Activated T-cell treated with anti-CD3 and anti-CD28 coated beads, Interleukin-2, amount 50 U/mL, for 4 hours (primary cell): ENCODE measurements at regions not wholly inside any gene's neighbourhood (a gene's known extent, or its start where the extent isn't known, plus 50 kb on each side); places are given as distances from the start of the nearest gene placed in this dataset.

Source experiments
- ATAC-seq, 2 donors: fragments of 200-7000 bp; cut with Tn5 transposase; one replicate each; pipeline ENCODE4 v1.10.0; 2021
- DNase-seq: peaks from one replicate; pipeline ENCODE4 v3.0.0-alpha.2; 2020
- H3K27me3 Mint-ChIP-seq: one replicate; pipeline ENCODE4 v1.8.0; 2021; ENCODE audit warnings: low read depth, mixed read lengths
- H3K36me3 Mint-ChIP-seq: one replicate; pipeline ENCODE4 v1.8.0; 2022; ENCODE audit warnings: mixed read lengths; ENCODE audit not compliant: insufficient read depth
- H3K4me1 Mint-ChIP-seq: one replicate; pipeline ENCODE4 v1.8.0; 2021; ENCODE audit warnings: low read depth, mixed read lengths
- H3K4me3 Mint-ChIP-seq: one replicate; pipeline ENCODE4 v1.8.0; 2021; ENCODE audit warnings: mild to moderate bottlenecking, moderate library complexity, mixed read lengths
- H3K9me3 Mint-ChIP-seq: one replicate; pipeline ENCODE4 v1.8.0; 2021; ENCODE audit warnings: mixed read lengths

DNA sequence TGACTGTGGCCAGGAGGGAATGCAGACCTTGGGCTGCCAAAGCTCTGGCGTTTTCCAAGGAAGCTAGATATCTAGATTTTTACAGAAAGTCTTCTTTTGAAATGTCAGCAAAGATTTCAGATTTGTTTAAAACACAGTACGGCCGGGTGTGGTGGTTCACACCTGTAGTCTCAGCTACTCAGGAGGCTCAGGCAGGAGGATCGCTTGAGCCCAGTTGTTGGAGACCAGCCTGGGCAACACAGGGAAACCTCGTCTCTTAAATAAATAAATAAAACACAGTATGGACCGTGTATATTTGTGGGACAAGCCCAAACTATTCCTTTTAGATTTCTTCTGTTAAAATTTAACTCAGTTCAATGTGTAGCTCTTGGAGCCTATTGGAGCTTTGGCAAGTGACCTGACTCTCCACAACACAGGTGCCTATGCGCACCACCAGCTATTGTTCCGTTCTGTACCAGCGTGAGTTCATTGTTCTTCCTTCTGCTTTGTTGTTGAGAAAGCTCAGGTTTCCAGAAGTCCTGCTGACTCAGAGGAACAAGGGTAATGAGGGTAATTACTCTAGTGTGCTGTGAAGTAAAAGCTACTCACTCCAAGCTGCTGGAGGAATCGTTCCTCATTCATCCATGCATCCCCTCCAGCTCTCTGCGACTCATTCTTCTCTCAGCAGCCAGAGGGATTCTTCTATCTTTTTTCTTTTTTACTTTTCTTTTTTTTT is 73.1 kb upstream of the SLC6A6 start:
- no peaks in the 10 kb centered on the region for H3K27me3 Mint-ChIP-seq
- H3K4me3 Mint-ChIP-seq: no peak overlapping the region
- H3K4me1 Mint-ChIP-seq: no peaks in the 10 kb centered on the region

GRCh38 chr3:14329842-14330241 is 72.6 kb upstream of the SLC6A6 start:
- Mint-ChIP-seq H3K4me3 (no peak overlapping the region), H3K9me3 (peaks cover 5% of the 10 kb centered on the region), H3K36me3 (no peaks in the 10 kb centered on the region), H3K27me3 (no peaks in the 10 kb centered on the region), H3K4me1 (no peaks in the 10 kb centered on the region)
- ATAC-seq (no peak), DNase-seq (no peak)

More for the DNA sequence above, 73.1 kb upstream of the SLC6A6 start:
- Mint-ChIP-seq H3K9me3 (peaks cover 5% of the 10 kb centered on the region), H3K36me3 (no peaks in the 10 kb centered on the region)
- DNase-seq (no peak), ATAC-seq (no peak)

- H3K36me3 Mint-ChIP-seq: no peaks in the 10 kb centered on the region
- no peak for ATAC-seq
- DNase-seq: no peak
Observed at GRCh38 chr3:14330508-14330907, 71.9 kb upstream of the SLC6A6 start.

DNA sequence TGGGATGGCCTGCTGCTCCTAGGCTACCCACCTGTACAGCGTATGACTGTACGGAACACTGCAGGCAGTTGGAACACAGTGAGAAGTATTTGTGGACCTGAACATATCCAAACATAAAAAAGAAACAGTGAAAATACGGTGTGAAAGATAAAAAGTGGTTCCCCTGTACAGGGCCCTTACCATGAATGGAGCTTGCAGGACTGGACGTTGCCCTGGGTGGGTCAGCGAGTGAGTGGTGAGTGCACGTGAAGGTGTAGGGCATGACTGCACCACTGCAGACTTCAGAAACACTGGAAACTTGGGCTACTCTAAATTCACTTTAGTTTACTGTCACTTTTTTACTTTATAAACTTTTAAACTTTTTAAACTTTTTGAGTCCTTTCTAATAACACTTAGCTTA is 71.2 kb upstream of the SLC6A6 start:
- ATAC-seq (no peak), DNase-seq (no peak)
- H3K4me1 Mint-ChIP-seq: no peaks in the 10 kb centered on the region
- H3K4me3 Mint-ChIP-seq: no peak overlapping the region
- peaks cover 5% of the 10 kb centered on the region for H3K9me3 Mint-ChIP-seq
- H3K36me3 Mint-ChIP-seq: no peaks in the 10 kb centered on the region
- H3K27me3 Mint-ChIP-seq: no peaks in the 10 kb centered on the region

More at GRCh38 chr3:14330508-14330907, 71.9 kb upstream of the SLC6A6 start:
- Mint-ChIP-seq H3K4me1 (no peaks in the 10 kb centered on the region), H3K27me3 (no peaks in the 10 kb centered on the region), H3K4me3 (no peak overlapping the region), H3K9me3 (peaks cover 5% of the 10 kb centered on the region)

GRCh38 chr3:14332392-14332791 is 70.0 kb upstream of the SLC6A6 start:
- Mint-ChIP-seq H3K4me1 (no peaks in the 10 kb centered on the region), H3K36me3 (no peaks in the 10 kb centered on the region), H3K9me3 (peaks cover 5% of the 10 kb centered on the region), H3K4me3 (no peak overlapping the region), H3K27me3 (no peaks in the 10 kb centered on the region)
- ATAC-seq: no peak
- DNase-seq: no peak

DNA sequence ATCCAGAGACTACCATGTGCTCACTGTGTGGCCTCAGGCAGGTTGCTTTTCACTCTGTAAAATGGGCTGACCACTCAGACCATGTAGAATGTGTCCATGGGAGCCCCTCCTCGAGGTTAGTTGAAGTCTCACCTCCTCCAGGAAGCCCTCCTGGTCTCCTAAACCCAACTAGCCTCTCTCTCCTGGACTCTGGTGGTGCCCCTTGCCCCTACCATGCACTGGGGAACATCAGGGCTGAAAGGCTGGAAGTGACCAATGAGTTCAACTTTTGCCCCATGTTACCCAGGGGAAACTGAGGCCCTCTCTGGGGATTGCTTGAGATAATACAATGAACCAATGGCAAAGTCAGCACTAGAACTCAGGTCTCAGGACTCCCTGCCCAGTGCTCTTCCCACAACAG is 69.2 kb upstream of the SLC6A6 start:
- DNase-seq (no peak), ATAC-seq (no peak)
- no peaks in the 10 kb centered on the region for H3K27me3 Mint-ChIP-seq
- peaks cover 5% of the 10 kb centered on the region for H3K9me3 Mint-ChIP-seq
- no peaks in the 10 kb centered on the region for H3K4me1 Mint-ChIP-seq
- H3K36me3 Mint-ChIP-seq: no peaks in the 10 kb centered on the region
- no peak overlapping the region for H3K4me3 Mint-ChIP-seq

DNA sequence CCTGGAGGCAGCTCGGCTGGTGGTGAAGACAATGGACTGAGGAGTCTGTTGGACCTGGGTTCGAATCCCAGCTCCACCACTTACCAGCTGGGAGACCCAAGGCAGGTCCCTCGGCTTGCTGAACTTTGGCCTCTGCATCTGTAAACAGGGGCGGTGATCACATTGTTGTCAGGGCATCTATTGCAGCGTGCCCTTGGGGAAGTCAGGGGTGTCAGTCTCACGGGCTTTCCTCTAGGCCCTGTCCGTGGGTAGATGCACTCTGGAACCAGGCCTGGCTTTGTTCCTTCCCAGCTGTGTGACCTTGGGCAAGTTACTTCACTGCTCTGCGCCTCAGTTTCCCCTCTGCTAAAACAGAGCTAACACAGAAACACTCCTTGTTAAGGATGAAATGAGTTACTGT is 68.8 kb upstream of the SLC6A6 start:
- H3K36me3 Mint-ChIP-seq: no peaks in the 10 kb centered on the region
- peaks cover under 1% of the 10 kb centered on the region for H3K9me3 Mint-ChIP-seq
- H3K27me3 Mint-ChIP-seq: no peaks in the 10 kb centered on the region
- no peak overlapping the region for H3K4me3 Mint-ChIP-seq
- no peak for DNase-seq
- no peak for ATAC-seq
- H3K4me1 Mint-ChIP-seq: no peaks in the 10 kb centered on the region

DNA sequence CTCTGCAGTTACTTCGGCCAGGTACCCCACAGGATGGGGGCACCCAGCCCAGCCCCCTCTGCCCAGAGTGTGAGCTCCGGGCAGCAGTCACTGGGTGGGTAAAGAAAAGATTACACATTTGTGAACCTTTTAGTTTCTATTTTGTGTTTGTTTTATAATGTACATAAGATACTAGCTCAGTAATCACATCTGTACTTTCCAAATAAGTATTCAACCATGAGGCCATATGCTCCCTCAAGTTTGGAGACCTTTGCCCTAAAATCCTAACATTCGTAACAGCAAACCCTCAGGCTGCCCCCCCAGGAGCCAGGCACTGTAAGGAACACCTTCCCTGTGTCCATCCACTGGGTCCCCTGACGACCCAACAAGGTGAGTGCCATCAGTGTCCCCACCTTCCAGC is 68.3 kb upstream of the SLC6A6 start:
- Mint-ChIP-seq H3K4me1 (no peaks in the 10 kb centered on the region), H3K4me3 (no peak overlapping the region)

DNA sequence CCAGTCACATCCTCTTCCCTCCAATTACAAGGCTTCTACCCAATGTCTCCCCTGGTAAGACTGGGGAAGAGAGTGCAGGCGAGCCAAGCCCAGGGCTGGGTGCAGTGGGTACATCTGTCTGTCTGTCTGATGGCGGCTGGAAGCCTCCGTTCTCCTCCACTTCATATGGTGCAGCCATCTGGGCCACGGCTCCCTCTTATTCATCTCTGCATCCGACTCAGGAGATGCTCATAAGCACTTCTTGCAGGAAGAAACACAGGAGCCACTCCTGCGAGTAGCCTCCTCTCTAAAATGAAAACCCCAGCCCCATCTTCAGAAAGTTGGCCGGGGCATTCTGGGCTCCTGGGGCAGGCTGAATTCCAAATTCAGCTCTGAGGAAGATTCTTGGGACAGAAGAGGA is 67.5 kb upstream of the SLC6A6 start:
- H3K4me1 Mint-ChIP-seq: no peaks in the 10 kb centered on the region
- H3K9me3 Mint-ChIP-seq: no peaks in the 10 kb centered on the region
- H3K27me3 Mint-ChIP-seq: no peaks in the 10 kb centered on the region
- ATAC-seq: no peak
- H3K4me3 Mint-ChIP-seq: no peak overlapping the region
- H3K36me3 Mint-ChIP-seq: no peaks in the 10 kb centered on the region
- DNase-seq: no peak

More for the DNA sequence above, 68.3 kb upstream of the SLC6A6 start:
- DNase-seq: no peak
- no peaks in the 10 kb centered on the region for H3K27me3 Mint-ChIP-seq
- no peak for ATAC-seq
- no peaks in the 10 kb centered on the region for H3K9me3 Mint-ChIP-seq
- no peaks in the 10 kb centered on the region for H3K36me3 Mint-ChIP-seq

DNA sequence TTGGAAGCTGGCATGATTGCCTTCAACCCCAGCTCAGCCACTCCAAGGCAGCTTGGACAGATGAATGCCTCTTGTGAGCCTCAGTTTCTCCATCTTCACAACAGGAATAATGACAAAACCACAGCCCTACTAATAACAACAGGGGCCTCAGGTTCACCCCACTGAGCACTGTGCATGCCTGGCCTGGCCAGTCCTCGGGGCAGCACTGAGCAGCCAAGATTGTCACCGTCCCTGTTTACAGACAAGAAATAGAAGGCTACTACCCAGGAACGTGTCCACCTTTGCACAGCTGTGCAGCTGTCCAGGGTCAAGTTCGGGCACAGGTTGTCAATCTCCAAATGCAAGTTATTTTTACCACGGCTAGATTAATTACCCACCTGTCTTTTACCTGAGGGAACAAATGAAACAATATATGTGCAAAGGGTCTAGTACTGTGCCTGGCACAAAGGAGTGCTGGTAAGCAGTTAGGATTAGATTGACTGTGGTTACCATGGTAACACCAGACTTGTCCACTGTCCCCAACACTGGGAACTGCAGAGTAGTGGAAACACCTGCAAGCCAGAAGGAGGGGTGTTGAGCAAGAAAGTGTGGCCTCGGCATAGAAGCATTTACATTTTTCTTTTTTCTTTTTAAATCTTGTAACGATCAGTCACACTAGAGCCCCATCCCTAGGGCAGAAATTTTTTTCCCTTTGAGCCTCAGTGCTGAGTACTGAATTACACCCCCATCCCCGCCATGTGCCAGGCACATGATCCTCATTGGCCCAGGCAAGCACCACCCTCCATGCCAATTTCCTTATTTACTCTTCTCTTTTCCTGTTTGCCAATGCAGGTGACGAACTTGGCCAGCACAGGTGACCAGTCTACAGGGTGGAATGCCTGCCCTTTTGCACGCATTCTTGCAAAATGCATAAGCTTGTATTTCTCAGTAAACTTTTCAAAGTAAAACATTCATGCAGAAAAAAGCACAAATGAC is 66.3 kb upstream of the SLC6A6 start:
- Mint-ChIP-seq H3K4me3 (no peak overlapping the region), H3K36me3 (no peaks in the 10 kb centered on the region), H3K4me1 (no peaks in the 10 kb centered on the region), H3K9me3 (no peaks in the 10 kb centered on the region), H3K27me3 (no peaks in the 10 kb centered on the region)
- ATAC-seq (no peak), DNase-seq (no peak)

- H3K4me1 Mint-ChIP-seq: no peaks in the 10 kb centered on the region
- no peaks in the 10 kb centered on the region for H3K36me3 Mint-ChIP-seq
- no peak overlapping the region for H3K4me3 Mint-ChIP-seq
- ATAC-seq (no peak), DNase-seq (no peak)
- H3K9me3 Mint-ChIP-seq: no peaks in the 10 kb centered on the region
- H3K27me3 Mint-ChIP-seq: no peaks in the 10 kb centered on the region
Observed at GRCh38 chr3:14336749-14337598, 65.4 kb upstream of the SLC6A6 start.

- DNase-seq (no peak), ATAC-seq (no peak)
- Mint-ChIP-seq H3K27me3 (no peaks in the 10 kb centered on the region), H3K9me3 (no peaks in the 10 kb centered on the region), H3K4me3 (no peak overlapping the region), H3K4me1 (no peaks in the 10 kb centered on the region), H3K36me3 (no peaks in the 10 kb centered on the region)
Observed at GRCh38 chr3:14337828-14338227, 64.6 kb upstream of the SLC6A6 start.

GRCh38 chr3:14338242-14338641 is 64.2 kb upstream of the SLC6A6 start:
- Mint-ChIP-seq H3K36me3 (no peaks in the 10 kb centered on the region), H3K27me3 (no peaks in the 10 kb centered on the region), H3K9me3 (no peaks in the 10 kb centered on the region), H3K4me3 (no peak overlapping the region), H3K4me1 (no peaks in the 10 kb centered on the region)
- ATAC-seq (no peak), DNase-seq (no peak)

GRCh38 chr3:14338898-14339458 is 63.4 kb upstream of the SLC6A6 start:
- no peak overlapping the region for H3K4me3 Mint-ChIP-seq
- no peaks in the 10 kb centered on the region for H3K27me3 Mint-ChIP-seq
- no peaks in the 10 kb centered on the region for H3K9me3 Mint-ChIP-seq
- DNase-seq: no peak
- H3K4me1 Mint-ChIP-seq: no peaks in the 10 kb centered on the region
- no peaks in the 10 kb centered on the region for H3K36me3 Mint-ChIP-seq
- no peak for ATAC-seq
